ENCODE measurements at regions not wholly inside any gene's neighbourhood (a gene's known extent, or its start where the extent isn't known, plus 50 kb on each side); places are given as distances from the start of the nearest gene placed in this dataset.

GRCh38 chr3:157573281-157573680, 70.1 kb upstream of the VEPH1 start:
- TF ChIP-seq EZH2 (IDR thresholded peaks at IDR 0.05; ENCODE audit: borderline replicate concordance, low read length) = no peak
- TF ChIP-seq CTCF (conservative IDR thresholded peaks at IDR 0.05 in 1 of 2, IDR thresholded peaks at IDR 0.05 in 1 of 2; ENCODE audit: extremely low read depth in 1 of 2, insufficient read depth in 1 of 2, low read depth in 1 of 2, low read length in 2 of 2) = no peak

Measured in mammary epithelial cell (primary cell).